H9 (cell line): ENCODE measurements at regions not wholly inside any gene's neighbourhood (a gene's known extent, or its start where the extent isn't known, plus 50 kb on each side); places are given as distances from the start of the nearest gene placed in this dataset.

Experiments used
- DNase-seq: peaks from one replicate; pipeline ENCODE4 v3.0.0-alpha.2; 2017
- H2AFZ ChIP-seq: one replicate; pipeline ENCODE4 v1.6.1; 2013; ENCODE audit warnings: mild to moderate bottlenecking, low read length, control low read depth, moderate library complexity
- H2AK5ac ChIP-seq: 2 replicates; pipeline ENCODE4 v1.6.1; 2013; ENCODE audit warnings: low read length, control low read depth, mixed read lengths; ENCODE audit not compliant: insufficient read length
- H2BK120ac ChIP-seq: one replicate; pipeline ENCODE4 v1.6.1; 2013; ENCODE audit warnings: low read depth, mild to moderate bottlenecking, low read length, control low read depth, inconsistent platforms; ENCODE audit not compliant: poor library complexity, severe bottlenecking
- H2BK12ac ChIP-seq: 2 replicates; pipeline ENCODE4 v1.6.1; 2013; ENCODE audit warnings: low read length, control low read depth, mixed read lengths, low read depth; ENCODE audit not compliant: insufficient read length
- H2BK15ac ChIP-seq: 2 replicates; pipeline ENCODE4 v1.6.1; 2013; ENCODE audit warnings: low read depth, low read length, control low read depth
- H2BK20ac ChIP-seq: one replicate; pipeline ENCODE4 v1.6.1; 2013; ENCODE audit warnings: low read depth, mild to moderate bottlenecking, low read length, control low read depth, inconsistent platforms; ENCODE audit not compliant: poor library complexity, severe bottlenecking
- H2BK5ac ChIP-seq: 2 replicates; pipeline ENCODE4 v1.6.1; 2013; ENCODE audit warnings: low read length, control low read depth, mixed read lengths; ENCODE audit not compliant: insufficient read length
- H3K14ac ChIP-seq: 2 replicates; pipeline ENCODE4 v1.6.1; 2013; ENCODE audit warnings: low read length, control low read depth; ENCODE audit not compliant: insufficient read depth
- H3K18ac ChIP-seq: 2 replicates; pipeline ENCODE4 v1.6.1; 2013; ENCODE audit warnings: low read depth, mild to moderate bottlenecking, mixed read lengths, low read length, control low read depth; ENCODE audit not compliant: insufficient read length
- H3K23ac ChIP-seq: 2 replicates; pipeline ENCODE4 v1.6.1; 2013; ENCODE audit warnings: low read length, control low read depth, mixed read lengths, low read depth; ENCODE audit not compliant: insufficient read length
- H3K23me2 ChIP-seq: 2 replicates; pipeline ENCODE4 v1.6.1; 2013; ENCODE audit warnings: low read depth, mild to moderate bottlenecking, mixed read lengths, low read length, control low read depth; ENCODE audit not compliant: insufficient read length, poor library complexity, severe bottlenecking
- H3K27ac ChIP-seq: 2 replicates; pipeline ENCODE4 v1.5.1; 2013; ENCODE audit warnings: low read length, control low read depth, mixed read lengths, low read depth; ENCODE audit not compliant: insufficient read length
- H3K27me3 ChIP-seq: 2 replicates; pipeline ENCODE4 v1.6.1; 2013; ENCODE audit warnings: low read length, control low read depth, inconsistent platforms; ENCODE audit not compliant: insufficient read depth
- H3K4ac ChIP-seq: 2 replicates; pipeline ENCODE4 v1.6.1; 2013; ENCODE audit warnings: low read depth, mild to moderate bottlenecking, control low read depth, inconsistent platforms, low read length, moderate library complexity
- H3K4me1 ChIP-seq: 2 replicates; pipeline ENCODE4 v1.6.1; 2013; ENCODE audit warnings: low read length, control low read depth, inconsistent platforms; ENCODE audit not compliant: insufficient read depth
- H3K4me2 ChIP-seq: 2 replicates; pipeline ENCODE4 v1.6.1; 2013; ENCODE audit warnings: low read length, control low read depth, mixed read lengths; ENCODE audit not compliant: insufficient read length, insufficient read depth
- H3K56ac ChIP-seq: 2 replicates; pipeline ENCODE4 v1.6.1; 2013; ENCODE audit warnings: low read depth, mild to moderate bottlenecking, mixed read lengths, low read length, control low read depth; ENCODE audit not compliant: insufficient read length
- H3K79me1 ChIP-seq: 2 replicates; pipeline ENCODE4 v1.6.1; 2013; ENCODE audit warnings: low read depth, mild to moderate bottlenecking, moderate library complexity, low read length, control low read depth, inconsistent platforms; ENCODE audit not compliant: insufficient read depth, poor library complexity, severe bottlenecking
- H3K79me2 ChIP-seq: 2 replicates; pipeline ENCODE4 v1.6.1; 2013; ENCODE audit warnings: low read length, control low read depth, inconsistent platforms; ENCODE audit not compliant: insufficient read depth
- H3K9ac ChIP-seq: 2 replicates; pipeline ENCODE4 v1.6.1; 2013; ENCODE audit warnings: low read length, control low read depth, mixed read lengths; ENCODE audit not compliant: insufficient read length; ENCODE audit errors: extremely low read depth
- H3K9me3 ChIP-seq: one replicate; pipeline ENCODE4 v1.6.1; 2013; ENCODE audit warnings: low read depth, low read length, inconsistent platforms; ENCODE audit not compliant: control insufficient read depth
- H3T11ph ChIP-seq: one replicate; pipeline ENCODE4 v1.6.1; 2013; ENCODE audit warnings: mild to moderate bottlenecking, low read length, control low read depth, inconsistent platforms
- H4K20me1 ChIP-seq: one replicate; pipeline ENCODE4 v1.6.1; 2013; ENCODE audit not compliant: control insufficient read depth, insufficient read length, insufficient read depth
- H4K5ac ChIP-seq: 2 replicates; pipeline ENCODE4 v1.6.1; 2013; ENCODE audit warnings: low read depth, mild to moderate bottlenecking, mixed read lengths, low read length, control low read depth; ENCODE audit not compliant: insufficient read length
- H4K8ac ChIP-seq: replicated peaks from 2 replicates; pipeline ENCODE4 v1.6.1; 2013; ENCODE audit warnings: low read length, control low read depth, mixed read lengths, low read depth; ENCODE audit not compliant: insufficient read length
- H4K91ac ChIP-seq: 2 replicates; pipeline ENCODE4 v1.6.1; 2013; ENCODE audit warnings: low read depth, mild to moderate bottlenecking, moderate library complexity, mixed read lengths, low read length, control low read depth; ENCODE audit not compliant: insufficient read length
- H3K27ac Mint-ChIP-seq, 3 experiments: 2 replicates in 2 of 3; 3 replicates in 1 of 3; pipeline ENCODE4 v1.8.0; 2020 to 2021; ENCODE audit warnings: mixed read lengths in 3 of 3, mild to moderate bottlenecking in 1 of 3, moderate library complexity in 1 of 3
- H3K27me3 Mint-ChIP-seq: 2 replicates; pipeline ENCODE4 v1.8.0; 2021; ENCODE audit warnings: low read depth, mild to moderate bottlenecking, moderate library complexity, mixed read lengths
- H3K36me3 Mint-ChIP-seq, 3 experiments: 2 replicates in 2 of 3; 3 replicates in 1 of 3; pipeline ENCODE4 v1.8.0; 2020 to 2021; ENCODE audit warnings: low read depth in 3 of 3, mixed read lengths in 3 of 3; ENCODE audit not compliant: insufficient read depth in 1 of 3
- H3K4me1 Mint-ChIP-seq, 2 experiments: 2 replicates each; pipeline ENCODE4 v1.8.0; 2020; ENCODE audit warnings: mixed read lengths in 2 of 2
- H3K4me3 Mint-ChIP-seq, 2 experiments: 2 replicates in 1 of 2; 3 replicates in 1 of 2; pipeline ENCODE4 v1.8.0; 2020 to 2021; ENCODE audit warnings: mild to moderate bottlenecking in 2 of 2, mixed read lengths in 2 of 2, moderate library complexity in 1 of 2
- H3K9me3 Mint-ChIP-seq, 2 experiments: 2 replicates in 1 of 2; 3 replicates in 1 of 2; pipeline ENCODE4 v1.8.0; 2020; ENCODE audit warnings: mild to moderate bottlenecking in 2 of 2, mixed read lengths in 2 of 2, moderate library complexity in 1 of 2
- CTCF ChIP-seq: fragments of 200-600 bp; sonication (generic); conservative IDR thresholded peaks from 3 replicates; pipeline ENCODE4 v1.8.0; 2021; ENCODE audit warnings: antibody characterized with exemption, mild to moderate bottlenecking
- WGBS: extraction: QIAGEN DNeasy Blood & Tissue Kit; methylation state at CpG from one replicate; pipeline ENCODE4 v1.1.7; 2013; ENCODE audit warnings: missing lambda C conversion rate, low lambda C conversion rate, mixed read lengths; ENCODE audit not compliant: insufficient read length; ENCODE audit errors: extremely low coverage; 5-methylcytosine and 5-hydroxymethylcytosine counted together

- Histone ChIP-seq H3K4me2 (no peak overlapping the region), H4K8ac (no peak overlapping the region)
- WGBS: no CpG with 5 or more reads among the region's 6 CpGs
These were observed 109.6 kb upstream of the MOCS2 start for GRCh38 chr5:53219174-53219573.

More at GRCh38 chr5:53219174-53219573, 109.6 kb upstream of the MOCS2 start:
- no peaks in the 10 kb centered on the region for H3K23me2 ChIP-seq
- H3K23ac ChIP-seq: no peak overlapping the region
- no peak overlapping the region for H4K91ac ChIP-seq
- Mint-ChIP-seq H3K27me3 (no peaks in the 10 kb centered on the region; the same call in 1 of the 2 replicates), H3K9me3 (peaks cover 20 to 21% of the 10 kb centered on the region in 2 experiments), H3K4me1 (peaks cover 0 to 9% of the 10 kb centered on the region in 2 experiments; a peak in 2 of 4 replicates), H3K36me3 (peaks cover 4 to 17% (median 5%) of the 10 kb centered on the region in 3 experiments; a peak in 6 of 7 replicates), H3K4me3 (no peak overlapping the region), H3K27ac (no peak overlapping the region)
- peaks cover 10% of the 10 kb centered on the region for H3K9me3 ChIP-seq
- no peak overlapping the region for H3K4ac ChIP-seq
- H3K27ac ChIP-seq: no peak overlapping the region
- H3K14ac ChIP-seq: no peak overlapping the region
- H4K5ac ChIP-seq: no peak overlapping the region
- no peak overlapping the region for H2AK5ac ChIP-seq
- H2AFZ ChIP-seq: no peak overlapping the region
- H4K20me1 ChIP-seq: no peaks in the 10 kb centered on the region
- H3K27me3 ChIP-seq: no peaks in the 10 kb centered on the region
- TF ChIP-seq CTCF: no peak
- H3K9ac ChIP-seq: no peak overlapping the region
- no peak overlapping the region for H3T11ph ChIP-seq
- H3K4me1 ChIP-seq: no peaks in the 10 kb centered on the region; the same call in 1 of the 2 replicates
- H3K56ac ChIP-seq: no peak overlapping the region
- DNase-seq: no peak
- H2BK120ac ChIP-seq: no peak overlapping the region
- H2BK5ac ChIP-seq: no peak overlapping the region
- H2BK15ac ChIP-seq: no peak overlapping the region
- no peaks in the 10 kb centered on the region for H3K79me1 ChIP-seq
- no peak overlapping the region for H2BK20ac ChIP-seq
- no peak overlapping the region for H2BK12ac ChIP-seq
- H3K79me2 ChIP-seq: no peaks in the 10 kb centered on the region
- H3K18ac ChIP-seq: no peak overlapping the region
